Ovary (tissue), 3 donors: ENCODE measurements at regions not wholly inside any gene's neighbourhood (a gene's known extent, or its start where the extent isn't known, plus 50 kb on each side); places are given as distances from the start of the nearest gene placed in this dataset.

Source experiments
- POLR2A ChIP-seq: fragments of 450-650 bp; IDR thresholded peaks from one replicate; pipeline ENCODE4 v1.6.1; 2017; ENCODE audit warnings: antibody characterized with exemption, mild to moderate bottlenecking, moderate library complexity
- TF ChIP-seq, protein P1 (sequence below), 3 donors: fragments of 450-650 bp in 2 of 3; fragments of 200-600 bp in 1 of 3; IDR thresholded peaks; one replicate each; pipeline versions ENCODE4 v1.5.1 to v1.8.0; 2016 to 2022; ENCODE audit warnings: antibody characterized with exemption in 3 of 3, mild to moderate bottlenecking in 1 of 3
- donor health status: DM: no; HTN: no; CAD: no.

DNA sequence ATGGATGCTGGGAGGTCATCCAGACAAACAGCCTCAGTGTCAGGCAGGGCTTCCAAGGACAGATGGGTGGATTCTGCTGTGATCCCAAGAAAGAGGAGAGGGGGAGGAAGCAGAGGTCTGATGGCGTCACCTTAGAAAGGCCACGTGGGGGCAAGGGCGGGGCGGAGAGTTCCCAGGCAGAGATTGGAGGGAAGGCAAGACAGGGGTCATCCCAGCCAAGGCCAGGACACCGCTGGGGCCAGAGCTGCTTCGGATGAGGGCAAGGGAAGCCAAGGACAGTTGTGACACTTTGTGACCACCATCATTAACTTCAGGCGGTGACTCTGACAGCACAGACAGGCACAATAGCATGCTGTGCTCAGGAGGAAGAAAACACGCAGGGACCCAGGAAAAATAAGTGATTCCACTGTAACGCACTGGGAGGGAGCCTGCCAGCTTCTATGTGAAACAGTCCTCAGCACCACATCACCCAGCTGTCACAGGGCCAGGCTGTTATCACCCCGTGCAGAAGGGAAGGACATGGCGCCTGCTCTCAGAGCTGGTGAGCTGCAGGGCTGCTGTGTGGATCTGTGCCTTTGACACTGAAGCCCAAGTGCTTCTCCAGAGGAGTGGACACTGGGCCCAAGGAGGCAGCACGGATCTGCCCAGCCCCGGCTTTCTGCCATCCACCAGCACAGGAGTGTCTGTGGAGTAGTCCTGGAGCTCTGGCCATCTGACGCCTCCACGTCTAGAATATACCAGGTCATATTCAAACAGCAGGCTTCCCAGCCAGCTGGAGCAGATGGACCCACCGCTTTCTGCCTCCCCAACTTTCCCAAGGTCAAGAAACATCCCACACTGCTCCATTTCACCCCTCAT is 204.1 kb downstream of the NDUFA10 start:
- TF ChIP-seq POLR2A, result no peak
- TF ChIP-seq, protein P1, sequence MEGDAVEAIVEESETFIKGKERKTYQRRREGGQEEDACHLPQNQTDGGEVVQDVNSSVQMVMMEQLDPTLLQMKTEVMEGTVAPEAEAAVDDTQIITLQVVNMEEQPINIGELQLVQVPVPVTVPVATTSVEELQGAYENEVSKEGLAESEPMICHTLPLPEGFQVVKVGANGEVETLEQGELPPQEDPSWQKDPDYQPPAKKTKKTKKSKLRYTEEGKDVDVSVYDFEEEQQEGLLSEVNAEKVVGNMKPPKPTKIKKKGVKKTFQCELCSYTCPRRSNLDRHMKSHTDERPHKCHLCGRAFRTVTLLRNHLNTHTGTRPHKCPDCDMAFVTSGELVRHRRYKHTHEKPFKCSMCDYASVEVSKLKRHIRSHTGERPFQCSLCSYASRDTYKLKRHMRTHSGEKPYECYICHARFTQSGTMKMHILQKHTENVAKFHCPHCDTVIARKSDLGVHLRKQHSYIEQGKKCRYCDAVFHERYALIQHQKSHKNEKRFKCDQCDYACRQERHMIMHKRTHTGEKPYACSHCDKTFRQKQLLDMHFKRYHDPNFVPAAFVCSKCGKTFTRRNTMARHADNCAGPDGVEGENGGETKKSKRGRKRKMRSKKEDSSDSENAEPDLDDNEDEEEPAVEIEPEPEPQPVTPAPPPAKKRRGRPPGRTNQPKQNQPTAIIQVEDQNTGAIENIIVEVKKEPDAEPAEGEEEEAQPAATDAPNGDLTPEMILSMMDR (IDR thresholded peaks at IDR 0.05), result no peak
